ENCODE measurements at regions not wholly inside any gene's neighbourhood (a gene's known extent, or its start where the extent isn't known, plus 50 kb on each side); places are given as distances from the start of the nearest gene placed in this dataset.

DNA sequence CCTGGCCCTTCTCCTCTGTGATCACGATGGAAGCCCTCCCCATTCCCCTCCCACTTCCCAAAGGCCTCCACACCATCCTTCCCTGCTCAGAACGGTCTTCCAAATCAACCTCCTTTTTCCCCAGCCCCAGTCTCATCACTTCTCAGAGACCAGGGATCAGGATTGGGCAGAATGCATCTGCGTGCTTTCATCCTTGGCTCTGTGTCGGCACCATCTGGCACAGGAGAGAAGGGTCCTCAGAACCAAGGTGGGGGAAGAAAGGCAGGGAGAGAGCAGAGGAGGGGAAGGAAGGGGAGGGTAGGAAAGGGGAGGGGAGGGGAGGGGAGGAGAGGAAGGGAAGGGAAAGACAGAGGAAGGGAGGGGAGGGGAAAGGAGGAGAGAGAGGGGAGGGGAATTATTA is 52.4 kb upstream of the FICD start:
- no peak for DNase-seq

DNA sequence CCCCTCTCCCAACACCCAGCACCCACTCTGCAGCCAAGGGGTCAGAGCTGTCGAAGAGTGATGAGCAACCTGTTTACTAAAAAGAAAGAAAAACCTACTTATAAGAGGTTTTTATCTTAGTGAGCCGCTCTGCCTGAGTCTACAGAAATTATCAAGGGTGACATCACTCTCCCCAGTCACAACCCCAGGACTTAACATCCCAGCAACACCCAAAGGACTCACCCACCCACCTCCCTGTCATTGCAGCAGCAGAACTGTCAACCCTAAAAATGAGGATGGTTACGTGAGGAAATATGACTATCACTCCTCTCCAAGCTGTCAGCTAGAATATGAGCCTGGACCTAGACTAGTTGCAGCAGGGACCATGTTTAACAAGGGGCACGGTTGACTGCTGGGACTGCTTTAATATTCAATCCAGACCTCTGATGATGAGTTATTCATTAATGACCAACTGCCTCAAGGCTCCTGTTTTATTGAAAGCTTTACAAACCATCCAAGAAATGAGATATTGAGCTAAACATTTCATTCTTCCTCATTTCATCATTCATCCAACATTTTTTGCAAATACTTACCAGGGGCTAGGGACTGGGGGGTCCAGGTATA is 53.9 kb upstream of the FICD start:
- no peak for DNase-seq

DNA sequence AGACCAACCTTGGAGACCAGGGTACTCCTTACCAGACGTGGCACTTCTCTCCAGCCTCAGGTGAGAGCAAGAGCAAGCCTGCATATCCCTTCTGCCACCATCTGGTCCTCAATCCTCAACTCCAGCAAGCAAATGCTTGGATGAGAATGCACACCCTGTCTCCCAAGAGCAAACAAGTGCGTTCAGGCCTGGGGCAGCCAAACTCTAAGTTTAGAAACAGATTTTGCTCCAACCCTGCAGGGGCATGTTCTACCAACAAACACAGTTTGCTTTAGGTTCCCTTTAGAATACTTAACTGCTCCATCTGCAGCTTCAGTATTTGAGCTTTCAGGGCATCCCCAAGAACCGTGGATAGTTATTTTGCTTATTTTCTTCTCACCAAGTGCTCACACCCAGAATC is 55.9 kb upstream of the FICD start:
- no peak for DNase-seq

DNA sequence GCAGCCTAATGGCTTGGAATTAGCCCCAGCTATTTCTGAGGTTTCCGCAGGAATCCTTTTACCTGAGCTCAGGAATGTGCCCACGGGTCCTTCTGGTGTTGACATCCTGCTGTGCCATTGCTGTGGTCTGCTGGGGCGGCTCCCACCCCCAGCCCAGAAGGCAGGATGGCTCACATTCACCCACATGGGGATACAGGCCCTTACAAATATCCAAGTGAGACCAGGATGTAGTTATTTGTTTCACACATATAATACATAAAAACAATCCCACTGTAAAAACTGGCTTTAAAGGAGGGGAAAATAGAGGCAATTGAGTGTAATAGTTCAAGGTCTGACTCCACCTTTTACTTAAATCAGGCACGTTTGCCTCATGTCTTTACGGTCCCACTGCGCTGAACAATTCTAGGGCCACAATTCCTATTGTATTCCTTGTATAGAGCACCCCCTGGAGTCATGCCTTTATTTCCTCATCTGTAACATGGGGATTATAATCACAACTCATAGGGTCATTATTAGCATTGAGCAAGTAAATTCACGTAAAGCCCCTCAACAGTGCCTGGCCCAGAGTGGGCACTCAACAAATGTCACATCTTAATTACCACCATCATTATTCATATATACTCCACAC is 57.2 kb upstream of the FICD start:
- DNase-seq, result no peak

DNA sequence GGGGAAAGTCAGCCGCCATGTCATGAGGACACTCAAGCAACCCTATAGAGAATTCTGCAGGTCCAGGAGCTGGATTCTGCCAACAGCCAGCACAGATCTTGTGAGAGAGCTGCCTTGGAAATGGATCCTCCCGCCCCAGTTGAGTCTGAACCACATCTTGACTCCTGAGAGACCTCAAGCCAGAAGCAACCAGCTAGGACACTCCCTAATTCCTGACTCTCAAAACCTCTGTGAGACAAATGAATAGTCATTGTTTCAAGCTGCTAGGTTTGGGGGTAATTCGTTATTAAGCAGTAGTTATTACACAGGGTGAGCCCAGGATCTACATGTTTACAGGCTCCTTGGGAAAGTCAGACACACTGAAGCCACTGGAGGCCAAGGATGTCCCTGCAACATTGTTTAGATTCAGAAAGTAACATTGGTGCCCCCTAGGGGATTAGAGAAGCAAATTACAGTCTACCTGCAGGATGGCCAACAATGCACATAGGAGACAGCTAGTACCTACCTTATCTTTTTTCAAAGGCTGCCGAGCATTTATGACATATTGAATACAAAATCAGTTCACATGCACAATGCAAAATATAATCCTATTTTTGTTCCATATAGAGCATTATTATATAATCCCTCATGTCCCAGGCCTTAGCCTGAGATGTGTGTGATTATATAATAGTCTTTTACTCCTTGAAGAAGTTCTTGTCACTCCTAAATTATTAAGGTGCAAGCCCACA is 57.9 kb upstream of the FICD start:
- DNase-seq, result peak; percentile 29 to 61

DNA sequence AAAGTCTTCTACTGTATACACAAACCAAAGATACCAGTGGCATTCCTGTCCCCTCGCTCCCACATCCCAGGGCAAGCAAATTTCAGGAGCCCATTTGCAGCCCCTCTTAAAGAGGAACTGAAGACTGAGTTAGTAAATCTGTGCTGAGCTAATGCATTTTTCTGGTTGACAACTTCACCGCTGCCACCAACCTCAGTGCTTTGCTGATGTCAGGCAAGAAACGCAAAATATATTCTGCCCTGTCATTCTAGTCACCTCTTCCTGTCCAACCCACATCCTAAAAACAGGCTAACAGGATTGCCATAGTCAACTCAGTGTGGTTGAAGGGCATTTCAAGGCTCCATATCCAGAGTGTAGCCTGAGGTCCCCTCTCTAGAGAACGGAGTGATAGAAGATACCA is 59.4 kb upstream of the FICD start:
- DNase-seq, result no peak

DNA sequence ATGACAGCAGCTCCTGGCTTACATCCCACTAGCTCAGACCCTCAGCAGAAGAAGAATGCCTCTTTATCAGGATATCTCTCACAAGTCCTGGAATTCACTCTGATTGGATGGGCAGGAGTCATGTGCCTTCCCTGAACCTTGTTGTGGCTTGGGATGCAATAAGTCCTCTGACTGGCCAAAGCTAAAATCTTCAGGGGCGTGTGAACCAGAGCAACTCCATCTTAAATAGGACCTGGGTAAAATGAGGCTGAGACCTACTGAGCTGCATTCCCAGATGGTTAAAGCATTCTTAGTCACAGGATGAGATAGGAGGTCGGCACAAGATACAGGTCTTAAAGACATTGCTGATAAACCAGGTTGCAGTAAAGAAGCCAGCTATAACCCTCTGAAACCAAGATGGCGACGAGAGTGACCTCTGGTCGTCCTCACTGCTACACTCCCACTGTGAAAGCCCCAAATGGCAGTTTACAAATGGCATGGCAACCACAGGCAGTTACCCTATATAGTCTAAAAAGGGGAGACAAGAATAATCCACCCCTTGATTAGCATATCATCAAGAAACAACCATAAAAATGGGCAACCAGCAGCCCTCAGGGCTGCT is 60.4 kb upstream of the FICD start:
- DNase-seq, result no peak

DNA sequence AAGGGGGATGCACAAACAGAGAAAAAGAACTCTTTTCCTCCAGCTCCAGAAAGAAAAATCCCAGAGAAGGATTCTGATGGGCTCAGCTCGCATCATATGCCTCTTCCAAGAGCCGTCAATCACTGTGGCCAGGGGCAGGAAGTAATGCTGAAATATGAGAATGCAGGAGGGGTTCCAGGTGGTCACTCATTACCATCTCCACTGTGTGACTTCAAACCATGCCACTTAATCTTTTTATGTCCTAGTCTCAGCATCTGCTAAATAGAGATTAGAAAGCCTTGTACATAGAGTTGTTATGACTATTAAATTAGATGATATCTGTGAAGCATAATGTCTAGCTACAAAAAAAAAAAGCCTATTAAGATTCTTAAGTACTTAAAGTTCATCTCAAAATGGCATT is 65.6 kb upstream of the FICD start:
- no peak for DNase-seq

DNA sequence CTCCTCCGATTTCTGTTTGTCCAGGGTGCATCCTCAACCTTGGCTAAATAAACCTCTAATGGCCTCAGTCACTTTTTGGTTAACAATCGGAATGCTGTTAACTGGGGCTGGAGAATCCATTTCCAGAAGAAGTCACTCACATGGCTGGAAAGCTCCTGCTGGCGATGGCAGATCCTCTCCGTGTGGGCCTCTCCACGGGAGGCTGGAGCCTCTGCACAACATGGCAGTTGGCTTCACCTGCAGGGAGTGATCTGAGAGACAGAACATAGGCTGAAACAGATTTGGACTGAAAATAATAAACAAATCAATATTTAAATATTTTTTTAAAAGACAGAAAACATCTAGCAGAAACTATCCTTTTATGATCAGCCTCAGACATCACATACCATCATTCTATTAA is 66.8 kb upstream of the FICD start:
- no peak for DNase-seq

DNA sequence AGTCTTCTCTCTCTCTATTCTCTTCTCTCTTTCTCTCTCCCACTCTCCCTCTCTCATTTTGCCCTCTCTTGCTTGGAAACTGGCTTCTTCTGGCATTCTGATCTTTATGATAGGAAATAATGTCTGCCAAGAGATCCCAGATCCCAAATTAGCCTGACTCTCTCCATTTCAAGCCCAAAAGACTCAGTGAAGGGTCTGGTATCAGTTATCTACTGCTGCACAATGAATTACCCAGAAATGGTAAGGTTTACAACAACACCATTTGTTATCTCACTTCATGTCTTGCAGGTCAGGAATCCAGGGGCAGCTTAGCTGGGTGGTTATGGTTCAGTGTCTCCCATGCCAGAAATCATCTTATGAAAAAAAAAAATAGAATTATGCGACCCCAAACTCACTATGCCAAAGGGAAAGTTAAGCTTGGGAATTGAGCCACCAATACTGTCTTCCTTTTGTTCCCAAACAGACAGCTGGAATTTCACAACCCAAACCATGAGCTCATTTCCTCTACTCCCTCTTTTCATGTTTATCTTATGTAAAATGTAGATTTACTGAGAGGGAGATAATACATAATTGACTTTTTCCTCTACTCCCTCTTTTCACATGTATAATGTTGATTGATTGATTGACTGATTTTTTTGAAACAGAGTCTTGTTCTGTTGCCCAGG is 67.8 kb upstream of the FICD start:
- no peak for DNase-seq

DNA sequence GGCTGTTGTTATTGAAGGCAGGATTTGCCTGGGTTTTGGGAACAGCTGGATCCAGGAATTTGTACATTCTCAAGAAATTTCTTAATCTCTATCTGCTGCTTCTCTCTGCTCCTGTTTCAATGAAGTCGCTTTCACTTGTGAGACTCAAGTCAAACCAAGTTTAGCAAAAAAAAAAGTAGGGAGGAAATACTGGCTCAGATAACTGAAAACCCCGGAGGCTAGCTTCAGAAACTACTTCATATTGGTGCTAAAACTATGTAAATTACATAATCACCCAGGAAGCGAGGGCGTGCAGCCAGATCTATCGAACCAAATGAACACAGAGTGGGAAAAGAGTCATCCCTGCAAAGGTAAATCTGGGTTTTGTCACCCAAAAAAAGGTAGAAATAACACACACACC is 68.3 kb upstream of the FICD start:
- no peak for DNase-seq

DNA sequence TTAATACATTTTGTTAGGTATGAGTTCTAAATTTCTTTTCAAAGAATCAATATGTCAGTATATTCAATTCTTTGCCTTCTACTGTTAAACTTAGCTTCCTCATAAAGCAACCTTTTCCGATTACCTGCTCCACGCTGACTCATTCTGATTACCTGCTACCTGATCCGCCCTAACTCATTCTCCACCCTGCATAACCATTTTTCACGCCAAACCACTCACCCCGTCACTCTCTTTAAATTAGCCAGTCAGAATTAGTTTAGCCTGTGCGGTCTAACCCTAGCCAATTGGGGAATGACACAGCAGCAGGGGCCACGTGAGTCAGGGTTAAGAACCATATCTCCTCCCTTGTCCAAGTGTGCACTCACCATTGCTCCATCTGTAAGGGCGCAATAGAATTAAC is 72.2 kb upstream of the FICD start:
- no peak for DNase-seq

DNA sequence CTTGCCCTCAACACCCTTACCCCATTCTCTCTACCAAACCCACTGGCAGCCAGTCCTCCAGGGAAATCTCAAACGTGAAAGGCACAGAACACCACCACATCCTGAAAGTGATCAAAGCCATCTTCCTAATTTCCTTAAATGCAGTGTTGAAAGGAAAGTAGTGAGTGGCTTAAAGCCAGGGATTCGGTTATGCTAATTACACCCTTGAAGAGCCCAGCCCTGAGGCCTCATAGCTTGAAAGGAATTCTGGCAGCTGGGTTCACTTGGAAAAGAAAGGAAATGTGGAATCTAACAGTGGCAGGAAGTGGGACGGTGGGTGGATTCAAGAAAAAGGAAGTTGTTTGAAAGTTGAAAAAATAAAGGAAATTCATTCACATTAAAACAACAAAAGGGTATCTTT is 73.0 kb upstream of the FICD start:
- no peak for DNase-seq

DNA sequence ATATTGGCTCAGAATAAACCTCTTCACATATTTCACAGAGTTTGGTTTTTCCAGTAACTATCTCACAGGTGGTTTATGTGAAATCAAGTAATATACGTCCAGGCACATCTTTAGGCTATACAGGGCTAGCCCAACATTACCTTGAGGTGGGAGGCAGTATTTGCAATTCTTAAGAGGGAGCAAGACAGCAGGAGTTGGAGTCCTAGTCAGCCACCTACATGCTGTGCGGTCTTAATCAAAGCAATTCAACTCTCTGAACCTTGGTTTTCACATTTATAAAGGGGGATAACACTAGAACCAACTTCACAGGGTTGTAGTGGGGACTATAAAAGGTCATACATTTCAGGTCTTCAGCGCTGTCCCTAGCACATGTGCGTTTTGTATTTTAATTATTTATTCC is 73.5 kb upstream of the FICD start:
- DNase-seq, result no peak

DNA sequence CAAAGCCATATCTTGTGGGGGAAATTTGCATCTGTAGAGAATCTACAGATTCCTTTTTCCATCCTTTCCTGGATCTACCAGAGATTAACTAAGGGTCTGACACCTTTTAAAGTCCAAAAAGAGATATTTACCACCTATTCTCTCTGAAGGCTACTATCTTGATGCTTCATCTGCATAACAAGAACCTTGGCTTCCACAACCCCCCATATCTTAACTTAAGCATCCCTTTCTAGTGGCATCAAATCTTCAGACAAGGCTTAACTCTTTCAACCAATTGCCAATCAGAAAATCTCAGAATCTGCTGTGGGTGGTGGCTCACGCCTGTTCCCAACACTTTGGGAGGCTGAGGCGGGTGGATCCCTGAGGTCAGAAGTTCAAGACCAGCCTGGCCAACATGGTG is 74.3 kb upstream of the FICD start:
- DNase-seq, result no peak

DNA sequence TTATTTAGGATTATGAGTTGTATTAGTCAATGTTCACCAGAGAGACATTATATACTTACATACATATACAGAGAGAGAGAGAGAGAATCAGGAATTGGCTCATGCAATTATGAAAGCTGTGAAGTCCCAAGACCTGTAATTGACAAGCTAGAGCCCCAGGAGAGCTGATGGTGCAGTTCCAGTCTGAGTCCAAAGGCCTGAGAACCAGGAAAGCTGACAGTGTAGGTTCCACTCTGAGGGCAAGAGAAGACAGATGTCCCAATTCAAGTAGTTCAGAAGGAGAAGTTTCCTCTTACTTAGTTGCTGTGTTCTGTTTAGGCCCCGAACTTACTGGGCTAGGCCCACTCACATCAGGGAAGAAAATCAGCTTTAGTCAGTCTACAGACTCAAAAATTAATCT is 76.4 kb upstream of the FICD start:
- DNase-seq, result no peak

DNA sequence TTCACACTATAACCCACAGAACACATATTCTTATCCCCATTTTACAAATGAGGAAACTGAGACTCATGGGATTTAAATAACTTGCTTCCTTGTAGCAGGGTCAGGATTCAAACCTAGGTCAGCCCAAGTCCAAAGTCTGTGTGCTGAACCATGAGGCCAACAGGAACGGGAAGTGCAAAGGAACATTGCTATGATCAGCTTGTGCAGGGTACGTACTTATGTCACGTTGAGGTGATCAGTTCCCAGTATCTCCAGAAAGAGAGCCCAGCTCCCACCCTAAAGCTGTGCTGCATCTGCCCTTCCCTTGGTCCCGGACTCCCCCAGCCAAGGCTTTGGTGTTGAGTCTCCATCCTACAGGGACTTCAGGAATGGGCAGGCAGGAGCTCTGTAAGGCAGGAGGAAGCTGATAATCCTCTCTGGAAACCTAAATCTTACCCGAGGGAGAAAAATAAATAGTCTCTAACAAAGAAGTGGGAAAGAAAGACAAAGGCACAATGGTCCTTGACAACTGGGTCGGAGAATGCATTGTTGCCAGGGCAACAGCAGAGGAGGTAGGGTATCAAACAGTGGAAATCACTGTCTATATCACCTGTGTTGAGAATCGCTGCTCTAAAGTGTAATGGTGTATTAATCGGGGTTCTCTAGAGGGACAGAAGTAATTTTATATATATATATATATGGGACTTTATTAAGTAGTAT is 82.5 kb upstream of the FICD start:
- DNase-seq, result no peak

DNA sequence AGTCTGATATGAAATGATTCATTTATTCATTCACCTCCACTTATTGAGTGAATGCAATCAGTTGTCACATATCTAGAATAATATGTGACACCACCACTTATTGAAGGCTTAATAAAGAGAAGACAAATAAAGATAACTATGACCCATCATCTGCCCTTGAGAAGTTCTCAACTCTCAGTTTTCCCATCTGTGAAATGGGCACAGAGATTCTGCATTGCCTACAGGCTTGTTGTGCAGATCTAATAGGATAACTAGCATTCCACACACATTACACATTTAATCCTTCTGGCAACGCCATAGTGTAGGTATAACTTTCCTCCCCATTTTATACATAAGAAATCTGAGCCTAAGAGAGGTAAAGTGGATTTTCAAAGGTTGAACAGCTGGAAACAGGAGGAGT is 84.2 kb upstream of the FICD start:
- DNase-seq, result no peak

DNA sequence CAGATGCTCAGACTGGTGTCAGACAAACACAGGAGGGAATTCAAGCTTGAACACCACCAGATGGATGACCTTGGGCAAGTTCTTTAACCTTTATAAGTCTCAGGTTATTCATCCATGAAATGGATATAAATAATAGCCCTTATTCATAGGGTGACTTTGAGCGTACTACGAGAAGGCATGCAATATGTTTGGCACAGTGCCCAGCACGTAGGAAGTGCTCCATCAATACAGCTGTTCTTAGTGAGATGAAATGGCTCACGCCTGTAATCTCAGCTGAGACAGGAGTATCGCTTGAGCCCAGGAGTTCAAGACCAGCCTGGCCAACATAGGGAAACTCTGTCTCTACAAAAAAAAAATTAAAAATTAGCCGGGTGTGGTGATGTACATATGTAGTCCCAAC is 84.8 kb upstream of the FICD start:
- no peak for DNase-seq

DNA sequence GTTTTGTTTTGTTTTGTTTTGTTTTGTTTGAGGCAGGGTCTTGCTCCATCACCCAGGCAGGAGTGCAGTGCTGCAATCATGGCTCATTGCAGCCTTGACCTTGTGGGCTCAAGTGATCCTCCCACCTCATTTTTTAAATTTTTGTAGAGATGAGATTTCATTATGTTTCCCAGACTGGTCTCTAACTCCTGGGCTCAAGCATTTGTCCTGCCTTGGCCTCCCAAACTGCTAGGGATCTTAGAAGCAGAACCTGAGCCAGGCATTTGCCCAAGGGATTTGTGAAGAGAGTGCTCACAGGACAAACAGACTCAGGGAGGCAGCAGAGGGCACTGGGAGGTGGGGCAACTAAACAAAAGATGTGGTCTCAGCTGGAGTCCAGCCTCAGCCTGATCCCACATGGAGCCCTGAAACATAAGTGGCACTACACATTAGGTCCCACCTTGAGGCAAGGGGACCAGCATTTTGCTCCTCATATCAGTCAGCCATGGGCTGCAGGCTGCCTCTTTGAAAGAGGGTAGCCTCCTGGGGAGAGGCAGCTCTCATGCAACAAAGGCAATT is 86.2 kb upstream of the CMKLR1 start:
- DNase-seq, result no peak

DNA sequence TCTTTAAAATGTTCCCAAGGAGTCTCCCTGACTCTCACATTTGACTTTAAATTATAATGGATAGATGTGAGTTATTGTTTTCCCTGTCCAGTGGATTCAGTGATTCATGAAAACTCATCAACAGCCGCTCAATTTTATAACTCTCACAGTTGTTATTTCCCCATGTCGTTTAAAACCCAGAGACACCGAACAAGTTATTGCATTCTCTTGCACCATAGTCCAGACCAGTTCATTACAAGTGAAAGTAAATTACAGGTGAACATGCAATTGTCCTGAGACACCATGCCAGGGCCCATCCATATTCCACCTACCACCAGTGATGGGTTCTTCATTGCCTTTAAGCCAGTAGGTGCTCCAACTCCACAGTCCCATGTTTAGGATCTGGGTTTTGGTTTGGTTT is 85.7 kb upstream of the CMKLR1 start:
- no peak for DNase-seq

DNA sequence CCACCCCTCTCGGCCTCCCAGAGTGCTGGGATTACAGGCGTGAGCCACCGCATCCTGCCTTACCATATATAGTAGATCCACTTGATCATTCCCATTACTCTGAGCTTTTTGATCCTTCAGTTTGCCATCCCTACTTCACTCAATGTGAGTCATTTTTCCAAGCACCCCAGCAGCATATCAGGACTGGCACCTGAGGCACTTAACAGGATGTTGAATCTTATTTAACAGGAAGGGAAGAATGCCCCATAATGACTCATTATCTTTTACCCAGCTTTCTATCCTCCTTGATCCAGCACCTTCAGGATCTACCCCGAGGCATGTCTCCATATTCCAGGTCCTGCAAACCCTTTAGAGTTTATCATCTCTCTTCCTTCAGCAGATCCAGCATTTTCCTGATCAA is 84.9 kb upstream of the CMKLR1 start:
- DNase-seq, result no peak

DNA sequence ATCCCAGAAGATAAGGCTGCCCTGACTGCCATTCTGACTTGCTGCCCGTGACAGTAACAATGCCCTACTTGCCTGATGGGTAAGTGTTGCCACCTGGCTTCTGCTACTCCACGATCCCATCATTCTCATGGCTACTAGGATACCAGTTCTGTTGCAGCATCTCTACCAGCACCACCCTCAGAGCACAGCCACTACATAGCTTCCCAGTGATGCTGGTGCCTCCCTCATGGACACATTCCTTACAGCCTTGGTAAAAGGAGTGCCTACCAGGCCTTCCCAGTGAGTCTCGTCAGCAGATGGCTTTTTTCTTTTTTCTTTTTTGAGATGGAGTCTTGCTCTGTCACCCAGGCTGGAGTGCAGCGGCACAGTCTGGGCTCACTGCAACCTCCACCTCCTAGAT is 84.4 kb upstream of the CMKLR1 start:
- no peak for DNase-seq
